LoVo (cell line): ENCODE measurements at regions not wholly inside any gene's neighbourhood (a gene's known extent, or its start where the extent isn't known, plus 50 kb on each side); places are given as distances from the start of the nearest gene placed in this dataset.

Experiments used
- DNase-seq: peaks from one replicate; pipeline ENCODE4 v3.0.0-alpha.2; 2016; ENCODE audit warnings: low spot score

- DNase-seq: peak; percentile 40
These were observed 64.8 kb upstream of the LOXL4 start for GRCh38 chr10:98332623-98333269.

- DNase-seq: no peak
These were observed 63.9 kb upstream of the LOXL4 start for GRCh38 chr10:98331885-98332284.

- DNase-seq: no peak
These were observed 63.0 kb upstream of the LOXL4 start for GRCh38 chr10:98330987-98331386.

GRCh38 chr10:98328640-98329039, 60.6 kb upstream of the LOXL4 start:
- DNase-seq: no peak

- DNase-seq: no peak
These were observed 60.2 kb upstream of the LOXL4 start for GRCh38 chr10:98328163-98328562.

- no peak for DNase-seq
These were observed 58.6 kb upstream of the LOXL4 start for GRCh38 chr10:98326621-98327027.

GRCh38 chr10:98323221-98324164, 55.5 kb upstream of the LOXL4 start:
- peak; percentile 68 for DNase-seq

GRCh38 chr10:98321186-98321780, 53.3 kb upstream of the LOXL4 start:
- DNase-seq: no peak

- no peak for DNase-seq
These were observed 52.6 kb upstream of the LOXL4 start for GRCh38 chr10:98320486-98321185.

GRCh38 chr10:98318861-98319260, 50.9 kb upstream of the LOXL4 start:
- no peak for DNase-seq
